GM12891 (cell line): ENCODE measurements at regions not wholly inside any gene's neighbourhood (a gene's known extent, or its start where the extent isn't known, plus 50 kb on each side); places are given as distances from the start of the nearest gene placed in this dataset.

Source experiments
- POLR2A ChIP-seq: IDR thresholded peaks from 2 replicates; pipeline ENCODE4 v1.6.1; 2011; ENCODE audit warnings: low read depth, low read length, control low read depth
- POLR2AphosphoS5 ChIP-seq: IDR thresholded peaks from 2 replicates; pipeline ENCODE4 v1.6.1; 2011; ENCODE audit warnings: low read depth, low read length, control low read depth

DNA sequence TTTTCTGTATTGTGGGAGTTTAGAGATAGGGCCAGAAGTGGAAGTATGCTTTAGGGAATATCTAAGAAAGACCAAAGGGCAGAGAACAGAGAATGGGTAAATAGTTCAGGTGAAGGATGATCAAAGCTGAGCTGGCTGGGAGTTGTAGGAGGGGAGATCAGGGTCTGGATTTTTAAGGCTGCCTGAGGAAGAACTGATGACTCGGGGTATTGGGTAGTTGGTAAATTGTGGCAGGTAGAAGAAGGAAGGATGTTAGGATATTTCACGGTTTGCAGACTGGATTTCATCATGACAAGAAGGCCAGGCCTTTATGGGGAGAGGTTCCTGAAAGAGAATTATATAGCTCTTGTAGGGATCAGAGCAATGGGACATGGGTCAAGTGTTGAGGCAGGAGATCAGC is 492.9 kb downstream of the UTRN start:
- TF ChIP-seq POLR2AphosphoS5, result no peak
- no peak for TF ChIP-seq POLR2A
